Endothelial cell of umbilical vein (primary cell): ENCODE measurements at regions not wholly inside any gene's neighbourhood (a gene's known extent, or its start where the extent isn't known, plus 50 kb on each side); places are given as distances from the start of the nearest gene placed in this dataset.

Experiments
- BruUV-seq: library from RNA; stranded (reverse); fragments of 400-500 nt; replicated peaks from 2 replicates; lab custom pipeline; 2021; lab: Mats Ljungman, UMichigan
- CTCF ChIA-PET: fragments of 300-600, 350-600 bp; sonication (Branson Sonifier 250); formaldehyde crosslinking; loops from one replicate; lab custom pipeline; 2021; ENCODE audit warnings: antibody characterized with exemption, inconsistent platforms; lab: Charles Lee
- POLR2A ChIA-PET: fragments of 300-600, 350-600 bp; sonication (Branson Sonifier 250); formaldehyde crosslinking; loops from one replicate; lab custom pipeline; 2021; ENCODE audit warnings: antibody characterized with exemption, inconsistent platforms; lab: Charles Lee
- DNase-seq: peaks from one replicate; pipeline ENCODE4 v3.0.0-alpha.2; 2011; ENCODE audit warnings: low read depth, low spot score
- FAIRE-seq: peaks from 2 replicates; lab custom pipeline; 2011; peaks lifted over from hg19 to GRCh38; lab: Jason Lieb, UNC
- H2AFZ ChIP-seq: 2 replicates; pipeline ENCODE4 v1.6.0; 2012; ENCODE audit warnings: low read depth, low read length, control low read depth, inconsistent platforms
- H3K27ac ChIP-seq: 2 replicates; pipeline ENCODE4 v1.5.1; 2011; ENCODE audit warnings: low read depth, mild to moderate bottlenecking, control low read depth, low read length, moderate library complexity; ENCODE audit not compliant: insufficient read depth
- H3K27me3 ChIP-seq, 2 experiments: 2 replicates each; pipeline versions ENCODE4 v1.6.0 to v1.6.1; 2011; ENCODE audit warnings: low read length in 2 of 2, mixed read lengths in 1 of 2; ENCODE audit not compliant: control insufficient read depth in 2 of 2, insufficient read depth in 2 of 2
- H3K36me3 ChIP-seq, 2 experiments: 2 replicates in 1 of 2; 3 replicates in 1 of 2; pipeline ENCODE4 v1.5.1; 2011; ENCODE audit warnings: low read length in 2 of 2, mild to moderate bottlenecking in 1 of 2, moderate library complexity in 1 of 2; ENCODE audit not compliant: control insufficient read depth in 2 of 2, insufficient read depth in 2 of 2; ENCODE audit errors: extremely low read depth in 1 of 2
- H3K4me1 ChIP-seq: 3 replicates; pipeline ENCODE4 v1.5.1; 2011; ENCODE audit warnings: mild to moderate bottlenecking, low read length; ENCODE audit not compliant: control insufficient read depth, insufficient read depth; ENCODE audit errors: extremely low read depth
- H3K4me2 ChIP-seq: 2 replicates; pipeline ENCODE4 v1.6.1; 2011; ENCODE audit warnings: low read length, control low read depth, mixed read lengths; ENCODE audit not compliant: insufficient read depth
- H3K4me3 ChIP-seq, 3 experiments: fragments of 200-600 bp in 1 of 3; sonication (generic), shearing (Covaris generic) in 1 of 3; replicated peaks in 1 of 3; 2 replicates each; pipeline ENCODE4 v1.5.1; 2011 to 2016; ENCODE audit warnings: control low read depth in 3 of 3, low read length in 3 of 3, mild to moderate bottlenecking in 2 of 3, inconsistent platforms in 1 of 3, low read depth in 1 of 3, moderate library complexity in 1 of 3; ENCODE audit not compliant: insufficient read depth in 1 of 3
- H3K79me2 ChIP-seq: 2 replicates; pipeline ENCODE4 v1.6.0; 2012; ENCODE audit warnings: low read length, inconsistent platforms; ENCODE audit not compliant: control insufficient read depth, insufficient read depth
- H3K9ac ChIP-seq: replicated peaks from 2 replicates; pipeline ENCODE3; 2011; ENCODE audit warnings: low read length, control low read depth; ENCODE audit not compliant: insufficient read depth; ENCODE audit errors: extremely low read depth
- H3K9me1 ChIP-seq: replicated peaks from 3 replicates; pipeline ENCODE4 v1.6.0; 2011; ENCODE audit warnings: mild to moderate bottlenecking, low read length; ENCODE audit not compliant: control insufficient read depth, insufficient read depth; ENCODE audit errors: extremely low read depth
- H3K9me3 ChIP-seq: replicated peaks from 2 replicates; pipeline ENCODE4 v1.5.1; 2012; ENCODE audit warnings: low read length, inconsistent platforms; ENCODE audit not compliant: control insufficient read depth, insufficient read depth
- H4K20me1 ChIP-seq: replicated peaks from 2 replicates; pipeline ENCODE3; 2011; ENCODE audit warnings: mild to moderate bottlenecking, low read length; ENCODE audit not compliant: control insufficient read depth, insufficient read depth; ENCODE audit errors: extremely low read depth
- EZH2 ChIP-seq: IDR thresholded peaks from 2 replicates; pipeline ENCODE4 v1.6.1; 2012; ENCODE audit warnings: borderline replicate concordance, low read depth, mild to moderate bottlenecking, moderate library complexity, low read length, inconsistent platforms; ENCODE audit not compliant: severe bottlenecking
- FOS ChIP-seq: IDR thresholded peaks from 2 replicates; pipeline ENCODE4 v1.6.1; 2011; ENCODE audit warnings: mild to moderate bottlenecking, low read length, moderate library complexity, borderline replicate concordance; ENCODE audit not compliant: insufficient read depth
- GATA2 ChIP-seq: IDR thresholded peaks from 2 replicates; pipeline ENCODE4 v1.7.0; 2011; ENCODE audit warnings: low read depth, mild to moderate bottlenecking, moderate library complexity, mixed read lengths, low read length; ENCODE audit not compliant: insufficient read length, insufficient read depth
- JUN ChIP-seq: IDR thresholded peaks from 2 replicates; pipeline ENCODE4 v1.6.1; 2011; ENCODE audit warnings: borderline replicate concordance, low read depth; ENCODE audit not compliant: insufficient read length, insufficient read depth
- MYC ChIP-seq: IDR thresholded peaks from one replicate; pipeline ENCODE4 v1.6.1; 2011; ENCODE audit warnings: mild to moderate bottlenecking, low read depth, low read length
- POLR2A ChIP-seq: IDR thresholded peaks from 2 replicates; pipeline ENCODE4 v1.6.1; 2012; ENCODE audit warnings: low read depth, mild to moderate bottlenecking, control low read depth, low read length
- POLR2AphosphoS5 ChIP-seq: IDR thresholded peaks from 2 replicates; pipeline ENCODE4 v1.6.1; 2012; ENCODE audit warnings: low read depth, mild to moderate bottlenecking, control low read depth, low read length, moderate library complexity; ENCODE audit not compliant: insufficient read depth
- dilution Hi-C: fragments of 300-500 bp; cut with MboI; formaldehyde crosslinking; loops from one replicate; pipeline ENCODE4 v1.15.0; 2019; ENCODE audit warnings: low sequenced_read_pairs; ENCODE audit not compliant: extremely low pct_ligation_motif_present
- intact Hi-C: fragments of 100-400 bp; cut with micrococcal nuclease; formaldehyde crosslinking; loops from one replicate; pipeline ENCODE4 v1.10.0; 2022
- TF ChIP-seq, protein P1 (sequence below), 2 donors: IDR thresholded peaks; 1 replicate in 1 of 2; 2 replicates in 1 of 2; pipeline ENCODE4 v1.5.1; 2011; ENCODE audit warnings: low read length in 2 of 2, mild to moderate bottlenecking in 2 of 2, moderate library complexity in 2 of 2, control low read depth in 1 of 2, inconsistent platforms in 1 of 2, low read depth in 1 of 2; ENCODE audit not compliant: insufficient read depth in 1 of 2; ENCODE audit errors: extremely low read depth in 1 of 2
- TF ChIP-seq, protein P2 (sequence below): IDR thresholded peaks from 2 replicates; pipeline ENCODE4 v1.6.1; 2011; ENCODE audit not compliant: insufficient read depth, insufficient read length

DNA sequence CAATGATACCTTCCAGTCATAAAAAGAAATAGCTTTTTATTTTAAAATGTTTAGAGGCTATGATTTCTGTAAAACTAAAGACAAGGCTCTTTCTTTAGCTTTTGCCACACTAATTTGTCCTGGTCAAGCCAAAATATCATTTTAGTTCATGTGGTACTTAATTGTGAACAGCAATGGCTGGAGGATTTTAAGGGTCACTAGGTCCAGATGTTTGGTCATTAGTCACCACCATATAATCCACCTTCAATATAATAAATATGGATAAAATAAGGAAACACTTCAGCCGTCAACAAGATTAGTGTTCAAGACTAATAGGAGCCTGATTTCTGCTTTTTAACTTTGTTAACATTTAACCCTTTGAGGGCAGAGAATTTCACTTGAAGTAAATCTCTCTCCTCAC, 50.0 kb upstream of the HGF start:
- Histone ChIP-seq H3K4me3 (no peak overlapping the region), H3K27me3 (no peaks in the 10 kb centered on the region), H3K79me2 (no peaks in the 10 kb centered on the region), H3K9ac (no peak overlapping the region), H3K4me2 (no peak overlapping the region), H3K9me3 (no peaks in the 10 kb centered on the region), H3K36me3 (no peaks in the 10 kb centered on the region), H3K9me1 (no peaks in the 10 kb centered on the region), H2AFZ (no peak overlapping the region), H4K20me1 (no peaks in the 10 kb centered on the region), H3K27ac (no peak overlapping the region), H3K4me1 (no peaks in the 10 kb centered on the region)
- ChIA-PET POLR2A (no interaction called here), CTCF (interaction anchor here (1.5 kb wide), 1 partner anchor 10 kb away, joined by 5 read pairs; no protein-coding TSS in a partner anchor)
- intact Hi-C loops (no loop called here), dilution Hi-C loops (no loop called here)
- TF ChIP-seq FOS (no peak), EZH2 (no peak), JUN (no peak), GATA2 (no peak), POLR2AphosphoS5 (no peak), MYC (no peak), POLR2A (no peak)
- TF ChIP-seq, protein P1, sequence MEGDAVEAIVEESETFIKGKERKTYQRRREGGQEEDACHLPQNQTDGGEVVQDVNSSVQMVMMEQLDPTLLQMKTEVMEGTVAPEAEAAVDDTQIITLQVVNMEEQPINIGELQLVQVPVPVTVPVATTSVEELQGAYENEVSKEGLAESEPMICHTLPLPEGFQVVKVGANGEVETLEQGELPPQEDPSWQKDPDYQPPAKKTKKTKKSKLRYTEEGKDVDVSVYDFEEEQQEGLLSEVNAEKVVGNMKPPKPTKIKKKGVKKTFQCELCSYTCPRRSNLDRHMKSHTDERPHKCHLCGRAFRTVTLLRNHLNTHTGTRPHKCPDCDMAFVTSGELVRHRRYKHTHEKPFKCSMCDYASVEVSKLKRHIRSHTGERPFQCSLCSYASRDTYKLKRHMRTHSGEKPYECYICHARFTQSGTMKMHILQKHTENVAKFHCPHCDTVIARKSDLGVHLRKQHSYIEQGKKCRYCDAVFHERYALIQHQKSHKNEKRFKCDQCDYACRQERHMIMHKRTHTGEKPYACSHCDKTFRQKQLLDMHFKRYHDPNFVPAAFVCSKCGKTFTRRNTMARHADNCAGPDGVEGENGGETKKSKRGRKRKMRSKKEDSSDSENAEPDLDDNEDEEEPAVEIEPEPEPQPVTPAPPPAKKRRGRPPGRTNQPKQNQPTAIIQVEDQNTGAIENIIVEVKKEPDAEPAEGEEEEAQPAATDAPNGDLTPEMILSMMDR (IDR thresholded peaks at IDR 0.05; ENCODE audit: extremely low read depth in 1 of 2, insufficient read depth in 1 of 2, low read depth in 1 of 2, low read length in 2 of 2), result no peak
- TF ChIP-seq, protein P2, sequence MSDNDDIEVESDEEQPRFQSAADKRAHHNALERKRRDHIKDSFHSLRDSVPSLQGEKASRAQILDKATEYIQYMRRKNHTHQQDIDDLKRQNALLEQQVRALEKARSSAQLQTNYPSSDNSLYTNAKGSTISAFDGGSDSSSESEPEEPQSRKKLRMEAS, result no peak
- no TSS peak for BruUV-seq
- DNase-seq (no peak), FAIRE-seq (no peak)
